ENCODE measurements at regions not wholly inside any gene's neighbourhood (a gene's known extent, or its start where the extent isn't known, plus 50 kb on each side); places are given as distances from the start of the nearest gene placed in this dataset.

- Mint-ChIP-seq H3K36me3 (no peaks in the 10 kb centered on the region), H3K27ac (no peak overlapping the region)
Measured at GRCh38 chr11:15627560-15627959, 512.8 kb downstream of the INSC start.

GRCh38 chr11:15629690-15630321 is 515.1 kb downstream of the INSC start:
- Histone ChIP-seq H3K9me3 (replicated peaks in 1 of 2; ENCODE audit: control insufficient read depth in 1 of 2, insufficient read depth in 1 of 2, low read length in 2 of 2) (no peaks in the 10 kb centered on the region), H2AFZ (ENCODE audit: insufficient read depth, low read depth, low read length, poor library complexity, severe bottlenecking) (no peak overlapping the region), H4K20me1 (ENCODE audit: insufficient read depth, low read length) (no peaks in the 10 kb centered on the region), H3K4me3 (replicated peaks in 1 of 3; ENCODE audit: low read depth in 2 of 3, low read length in 3 of 3) (no peak overlapping the region), H3K27me3 (ENCODE audit: control insufficient read depth in 2 of 2, insufficient read depth in 2 of 2, low read length in 2 of 2) (no peaks in the 10 kb centered on the region), H3K4me1 (ENCODE audit: control insufficient read depth in 1 of 2, insufficient read depth in 2 of 2, low read length in 2 of 2) (no peaks in the 10 kb centered on the region), H3K36me3 (replicated peaks in 1 of 2; ENCODE audit: control insufficient read depth in 1 of 2, insufficient read depth in 2 of 2, low read length in 2 of 2) (no peaks in the 10 kb centered on the region), H3K4me2 (replicated peaks; ENCODE audit: extremely low read depth, low read length, poor library complexity, severe bottlenecking) (no peak overlapping the region), H3K9ac (ENCODE audit: insufficient read depth, low read length, poor library complexity, severe bottlenecking) (no peak overlapping the region), H3K79me2 (ENCODE audit: insufficient read depth, low read length) (no peaks in the 10 kb centered on the region), H3K27ac (ENCODE audit: low read depth in 1 of 2, low read length in 2 of 2) (no peak overlapping the region)
- peak; percentile 41 for TF ChIP-seq CTCF (IDR thresholded peaks at IDR 0.05)
- intact Hi-C loops (cut with micrococcal nuclease) = no loop called here
- no CpG with 5 or more reads among the region's 6 CpGs for WGBS (ENCODE audit: insufficient coverage)
- peak in 2 of 3 donors; percentile 14 to 15 for DNase-seq
- peaks cover 4% of the 10 kb centered on the region for H3K4me1 Mint-ChIP-seq
- H3K27ac Mint-ChIP-seq = no peak overlapping the region
- H3K4me3 Mint-ChIP-seq = no peak overlapping the region
- peaks cover 0 to 4% (median 1%) of the 10 kb centered on the region in 7 donors for H3K9me3 Mint-ChIP-seq
- no peaks in the 10 kb centered on the region for H3K36me3 Mint-ChIP-seq
- H3K27me3 Mint-ChIP-seq (ENCODE audit: low read depth in 3 of 3) = peaks cover 0 to 8% (median 1%) of the 10 kb centered on the region in 3 donors

More at GRCh38 chr11:15627560-15627959, 512.8 kb downstream of the INSC start:
- Histone ChIP-seq H3K36me3 (replicated peaks in 1 of 2; ENCODE audit: control insufficient read depth in 1 of 2, insufficient read depth in 2 of 2, low read length in 2 of 2) (no peaks in the 10 kb centered on the region), H3K27me3 (ENCODE audit: control insufficient read depth in 2 of 2, insufficient read depth in 2 of 2, low read length in 2 of 2) (no peaks in the 10 kb centered on the region), H3K4me3 (replicated peaks in 1 of 3; ENCODE audit: low read depth in 2 of 3, low read length in 3 of 3) (no peak overlapping the region), H3K4me1 (ENCODE audit: control insufficient read depth in 1 of 2, insufficient read depth in 2 of 2, low read length in 2 of 2) (no peaks in the 10 kb centered on the region), H3K4me2 (replicated peaks; ENCODE audit: extremely low read depth, low read length, poor library complexity, severe bottlenecking) (no peak overlapping the region), H3K9ac (ENCODE audit: insufficient read depth, low read length, poor library complexity, severe bottlenecking) (no peak overlapping the region), H2AFZ (ENCODE audit: insufficient read depth, low read depth, low read length, poor library complexity, severe bottlenecking) (no peak overlapping the region), H3K79me2 (ENCODE audit: insufficient read depth, low read length) (no peaks in the 10 kb centered on the region), H4K20me1 (ENCODE audit: insufficient read depth, low read length) (no peaks in the 10 kb centered on the region), H3K9me3 (replicated peaks in 1 of 2; ENCODE audit: control insufficient read depth in 1 of 2, insufficient read depth in 1 of 2, low read length in 2 of 2) (no peaks in the 10 kb centered on the region), H3K27ac (ENCODE audit: low read depth in 1 of 2, low read length in 2 of 2) (no peak overlapping the region)
- no peak for TF ChIP-seq CTCF (IDR thresholded peaks at IDR 0.05)
- Mint-ChIP-seq H3K9me3 (peaks cover 0 to 5% (median 0%) of the 10 kb centered on the region in 7 donors), H3K27me3 (ENCODE audit: low read depth in 3 of 3) (peaks cover 1 to 10% (median 1%) of the 10 kb centered on the region in 3 donors), H3K4me3 (no peak overlapping the region), H3K4me1 (peaks cover 4% of the 10 kb centered on the region)
- DNase-seq = no peak
- intact Hi-C loops (cut with micrococcal nuclease) = no loop called here
